T-helper 17 cell (primary cell): ENCODE measurements at regions not wholly inside any gene's neighbourhood (a gene's known extent, or its start where the extent isn't known, plus 50 kb on each side); places are given as distances from the start of the nearest gene placed in this dataset.
A peak's percentile ranks its signal among the peaks of the same experiment; 100 is the strongest.
"Not testable (repeated sequence)": the region's sequence is repeated elsewhere in the genome, so short reads cannot be mapped to it uniquely, and the experiment has no call there.

Experiments
- ATAC-seq: fragments of 150-1000 bp; cut with Tn5 transposase; 2 replicates; pipeline ENCODE4 v1.10.0; 2021; ENCODE audit warnings: mild to moderate bottlenecking, moderate library complexity
- DNase-seq, 3 donors: peaks; one replicate each; pipeline versions ENCODE4 v3.0.0 to v3.0.0-alpha.2; 2020 to 2021
- H3K9me3 ChIP-seq: one replicate; pipeline ENCODE4 v1.7.0; 2013; ENCODE audit warnings: low read length, mild to moderate bottlenecking; ENCODE audit not compliant: control insufficient read depth, poor library complexity, severe bottlenecking
- H3K27ac Mint-ChIP-seq: one replicate; pipeline ENCODE4 v1.8.0; 2022; ENCODE audit warnings: mild to moderate bottlenecking, moderate library complexity, mixed read lengths
- H3K27me3 Mint-ChIP-seq: one replicate; pipeline ENCODE4 v1.8.0; 2022; ENCODE audit warnings: mixed read lengths
- H3K36me3 Mint-ChIP-seq: one replicate; pipeline ENCODE4 v1.8.0; 2022; ENCODE audit warnings: low read depth, mixed read lengths
- H3K4me1 Mint-ChIP-seq: one replicate; pipeline ENCODE4 v1.8.0; 2022; ENCODE audit warnings: mild to moderate bottlenecking, mixed read lengths
- H3K4me3 Mint-ChIP-seq: one replicate; pipeline ENCODE4 v1.8.0; 2022; ENCODE audit warnings: mild to moderate bottlenecking, moderate library complexity, mixed read lengths

DNA sequence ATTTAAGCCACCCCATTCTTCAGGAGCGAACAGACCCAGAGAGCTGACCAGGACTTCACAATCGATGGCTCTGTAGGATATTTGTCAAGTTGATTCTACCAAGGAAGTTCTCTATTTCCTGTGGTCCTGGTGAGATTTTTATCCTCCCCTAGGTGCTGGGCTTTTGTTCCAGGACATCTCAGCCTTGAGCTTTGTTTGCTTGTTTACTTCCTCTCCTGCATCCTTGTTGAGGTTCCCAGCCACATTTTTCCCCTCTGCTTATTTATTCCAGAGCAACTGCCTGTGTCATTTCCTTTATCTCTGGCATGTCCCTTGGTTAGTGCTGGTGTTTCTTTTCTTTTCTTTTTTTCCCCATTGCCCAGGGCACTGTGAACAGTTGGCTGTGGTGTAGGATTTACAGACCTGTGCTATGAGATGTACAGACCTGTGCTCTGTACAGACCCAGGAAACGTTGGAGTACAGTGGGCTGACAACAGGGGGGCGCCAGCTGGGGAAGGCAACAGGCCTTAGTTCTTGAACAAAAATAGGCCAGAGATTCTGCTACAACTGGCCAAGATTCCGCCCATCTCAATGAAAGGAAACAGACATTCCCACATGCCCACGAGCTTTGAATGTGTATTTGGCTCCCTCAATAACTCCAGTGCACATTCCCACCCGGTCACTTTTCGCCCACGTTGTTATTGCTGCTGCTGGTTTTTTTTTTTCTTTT is 235.9 kb upstream of the DDI1 start:
- DNase-seq (no peak), ATAC-seq (no peak)
- Mint-ChIP-seq H3K27ac (no peak overlapping the region), H3K36me3 (no peaks in the 10 kb centered on the region), H3K27me3 (no peaks in the 10 kb centered on the region), H3K4me3 (no peak overlapping the region), H3K4me1 (no peaks in the 10 kb centered on the region)
- H3K9me3 ChIP-seq: no peaks in the 10 kb centered on the region

DNA sequence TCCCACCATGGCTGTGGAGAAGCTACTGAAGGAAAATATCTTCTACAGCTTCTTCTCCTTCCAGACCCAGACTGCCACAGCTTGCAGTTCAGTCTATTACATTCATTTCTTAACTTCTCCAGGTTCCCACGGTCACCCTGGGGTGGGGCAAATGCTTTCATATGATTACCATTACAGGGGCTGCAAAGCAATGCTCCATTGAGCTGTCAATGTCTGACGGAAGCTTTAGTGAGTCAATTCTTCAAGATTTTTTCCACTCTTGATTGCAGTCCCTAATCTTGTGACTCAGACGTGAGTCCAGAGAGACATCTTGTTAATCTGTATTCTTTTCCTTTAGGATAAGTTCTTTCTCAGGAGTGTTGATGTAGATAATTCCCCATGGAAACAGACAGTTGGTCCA is 233.4 kb upstream of the DDI1 start:
- Mint-ChIP-seq H3K27ac (peak overlapping the region; percentile 32), H3K4me3 (no peak overlapping the region), H3K36me3 (no peaks in the 10 kb centered on the region), H3K4me1 (no peaks in the 10 kb centered on the region), H3K27me3 (no peaks in the 10 kb centered on the region)
- DNase-seq (no peak), ATAC-seq (no peak)
- H3K9me3 ChIP-seq: no peaks in the 10 kb centered on the region

DNA sequence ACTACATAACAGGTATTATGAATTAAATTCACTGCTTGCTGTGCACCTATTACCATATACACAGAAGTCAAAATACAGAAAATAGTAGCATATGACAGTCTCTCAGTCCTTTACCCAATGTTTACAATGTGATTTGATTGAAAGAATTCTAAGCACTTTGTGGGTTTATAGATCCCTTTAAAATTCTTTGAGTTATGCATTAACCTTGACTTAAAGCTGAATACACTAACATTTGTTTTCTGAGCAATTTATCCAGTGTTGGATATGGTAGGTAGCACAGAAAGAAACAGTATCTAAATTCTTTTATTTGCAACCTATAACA is 230.8 kb upstream of the DDI1 start:
- Mint-ChIP-seq H3K27me3 (no peaks in the 10 kb centered on the region), H3K4me3 (no peak overlapping the region), H3K27ac (no peak overlapping the region), H3K4me1 (no peaks in the 10 kb centered on the region), H3K36me3 (no peaks in the 10 kb centered on the region)
- DNase-seq: no peak
- ATAC-seq: no peak
- no peaks in the 10 kb centered on the region for H3K9me3 ChIP-seq

DNA sequence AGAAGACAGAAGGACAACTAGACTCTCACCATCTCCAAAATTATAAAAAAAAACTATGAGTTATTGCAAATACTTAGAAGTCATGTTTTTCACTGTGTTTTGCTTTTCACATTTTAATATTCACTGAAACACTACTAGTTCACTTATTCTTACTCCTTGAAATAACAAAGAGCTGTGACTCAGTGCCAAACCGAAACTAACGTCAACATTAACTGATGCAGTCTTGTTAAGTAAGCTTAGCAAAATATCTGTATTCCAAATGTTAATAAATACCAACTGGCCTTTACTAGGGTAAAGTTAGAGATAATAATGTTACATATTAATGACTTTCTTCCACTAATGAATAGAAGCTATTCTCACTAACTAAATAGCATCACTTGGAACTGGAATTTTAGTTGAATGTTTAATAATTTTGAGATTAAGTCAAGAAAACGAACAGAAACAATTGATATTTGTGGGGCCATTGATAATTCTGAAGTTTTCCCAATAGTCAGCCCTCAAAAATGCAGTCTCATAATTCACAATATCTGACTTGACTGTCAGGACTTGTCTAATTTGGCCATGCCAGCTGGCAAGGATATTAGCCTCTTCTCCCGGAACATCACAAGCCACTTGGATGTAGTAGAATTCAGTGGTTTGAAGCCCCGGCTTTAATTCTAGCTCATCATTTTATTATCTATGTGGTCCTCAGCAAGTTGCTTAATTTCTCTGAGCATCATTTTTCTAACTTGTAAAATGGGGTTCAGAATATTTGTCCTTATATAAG is 230.1 kb upstream of the DDI1 start:
- no peak for DNase-seq
- no peak overlapping the region for H3K27ac Mint-ChIP-seq
- no peaks in the 10 kb centered on the region for H3K36me3 Mint-ChIP-seq

DNA sequence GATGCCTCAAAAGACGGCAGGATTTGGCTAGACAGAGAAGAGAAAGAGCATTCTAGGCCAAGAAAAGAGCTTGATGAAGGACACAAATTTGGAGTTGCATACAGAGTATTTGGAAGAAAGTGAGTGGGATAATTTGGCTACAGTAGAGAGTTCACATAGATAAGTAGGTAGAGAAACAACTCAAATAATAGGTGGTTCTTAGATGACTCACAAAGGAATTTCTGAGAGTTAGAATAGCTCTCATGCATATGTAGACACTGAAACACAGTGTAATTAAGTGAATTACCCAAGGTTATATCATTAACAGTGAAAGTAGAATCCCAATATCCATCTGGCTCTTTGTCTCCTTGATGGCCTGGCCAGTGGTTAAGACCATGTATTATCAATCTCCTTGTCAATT is 228.6 kb upstream of the DDI1 start:
- H3K9me3 ChIP-seq: no peaks in the 10 kb centered on the region
- Mint-ChIP-seq H3K4me3 (no peak overlapping the region), H3K27me3 (no peaks in the 10 kb centered on the region), H3K4me1 (no peaks in the 10 kb centered on the region), H3K36me3 (no peaks in the 10 kb centered on the region), H3K27ac (no peak overlapping the region)
- DNase-seq (no peak), ATAC-seq (no peak)

More for the DNA sequence above, 230.1 kb upstream of the DDI1 start:
- H3K4me3 Mint-ChIP-seq: no peak overlapping the region
- no peaks in the 10 kb centered on the region for H3K27me3 Mint-ChIP-seq
- H3K9me3 ChIP-seq: no peaks in the 10 kb centered on the region
- no peaks in the 10 kb centered on the region for H3K4me1 Mint-ChIP-seq
- ATAC-seq: no peak

DNA sequence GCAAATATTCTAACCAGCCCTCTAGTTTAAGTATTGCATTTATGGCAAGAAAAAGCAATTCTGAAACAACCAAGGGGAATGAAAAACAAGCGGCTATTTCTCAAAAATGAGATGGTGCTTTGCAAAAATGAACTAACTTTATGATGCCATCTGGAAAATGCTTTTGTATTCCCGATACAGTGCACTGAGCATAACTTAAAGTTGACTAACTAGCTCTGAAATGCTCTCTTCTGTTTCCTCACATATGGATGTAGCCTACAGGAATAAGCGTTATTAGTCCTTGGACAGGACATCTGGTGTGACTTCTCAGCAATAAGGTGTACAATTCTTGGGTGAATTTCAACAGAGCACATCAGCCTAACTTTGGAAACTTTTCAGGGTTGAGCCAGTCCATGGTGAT is 228.2 kb upstream of the DDI1 start:
- no peaks in the 10 kb centered on the region for H3K4me1 Mint-ChIP-seq
- DNase-seq (no peak), ATAC-seq (no peak)
- no peak overlapping the region for H3K27ac Mint-ChIP-seq
- no peaks in the 10 kb centered on the region for H3K27me3 Mint-ChIP-seq
- no peaks in the 10 kb centered on the region for H3K9me3 ChIP-seq
- no peak overlapping the region for H3K4me3 Mint-ChIP-seq
- no peaks in the 10 kb centered on the region for H3K36me3 Mint-ChIP-seq

DNA sequence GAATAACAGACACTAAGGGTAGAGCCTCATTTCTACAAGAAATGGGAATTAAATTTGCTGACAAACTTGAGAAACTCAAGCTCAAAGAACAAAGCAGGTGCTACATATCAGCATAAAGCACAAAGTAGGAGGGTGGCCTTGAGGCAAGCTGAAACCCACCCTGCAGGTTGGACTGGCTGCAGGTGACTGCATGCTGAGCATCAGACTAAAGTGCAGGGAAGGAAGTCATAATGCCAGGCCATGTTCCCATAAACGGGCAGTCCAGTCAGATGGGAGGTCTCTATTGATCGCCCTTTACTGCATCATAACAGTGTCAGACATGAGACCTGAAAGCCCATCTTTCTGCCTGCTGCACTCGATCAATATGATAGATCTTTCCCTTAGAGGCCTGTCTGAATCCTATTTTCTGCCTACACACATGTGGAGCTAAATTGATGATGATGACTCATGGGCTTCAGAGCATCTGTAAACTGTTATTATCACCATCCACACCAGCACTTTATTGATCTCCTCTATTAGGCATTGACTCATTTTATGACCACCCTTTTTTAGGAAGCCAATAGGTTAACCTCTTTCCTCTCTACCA is 224.5 kb upstream of the DDI1 start:
- DNase-seq (no peak), ATAC-seq (no peak)
- no peak overlapping the region for H3K4me3 Mint-ChIP-seq
- H3K4me1 Mint-ChIP-seq: no peaks in the 10 kb centered on the region
- no peak overlapping the region for H3K27ac Mint-ChIP-seq
- no peaks in the 10 kb centered on the region for H3K27me3 Mint-ChIP-seq
- no peaks in the 10 kb centered on the region for H3K9me3 ChIP-seq
- no peaks in the 10 kb centered on the region for H3K36me3 Mint-ChIP-seq

DNA sequence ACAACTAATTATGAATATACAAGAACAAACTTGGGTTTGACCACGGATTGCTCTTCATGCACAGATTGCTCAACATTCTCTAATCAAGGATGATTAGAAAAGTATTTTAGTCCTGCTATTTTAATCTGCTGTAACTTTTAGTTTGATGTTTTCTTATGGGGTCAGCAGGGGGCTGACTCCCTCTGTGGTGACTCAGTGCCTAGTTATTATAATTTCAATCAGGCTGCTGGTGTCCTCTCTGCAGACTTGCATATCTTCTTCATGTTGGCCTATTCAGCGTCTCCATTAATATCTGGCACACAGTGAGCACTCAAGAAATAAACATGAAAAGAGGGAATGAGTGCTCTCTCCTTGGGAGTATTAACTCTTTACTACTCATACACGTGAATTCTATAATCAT is 223.8 kb upstream of the DDI1 start:
- H3K9me3 ChIP-seq: no peaks in the 10 kb centered on the region
- Mint-ChIP-seq H3K36me3 (no peaks in the 10 kb centered on the region), H3K27ac (no peak overlapping the region), H3K27me3 (no peaks in the 10 kb centered on the region), H3K4me1 (no peaks in the 10 kb centered on the region), H3K4me3 (no peak overlapping the region)
- DNase-seq (no peak), ATAC-seq (no peak)

DNA sequence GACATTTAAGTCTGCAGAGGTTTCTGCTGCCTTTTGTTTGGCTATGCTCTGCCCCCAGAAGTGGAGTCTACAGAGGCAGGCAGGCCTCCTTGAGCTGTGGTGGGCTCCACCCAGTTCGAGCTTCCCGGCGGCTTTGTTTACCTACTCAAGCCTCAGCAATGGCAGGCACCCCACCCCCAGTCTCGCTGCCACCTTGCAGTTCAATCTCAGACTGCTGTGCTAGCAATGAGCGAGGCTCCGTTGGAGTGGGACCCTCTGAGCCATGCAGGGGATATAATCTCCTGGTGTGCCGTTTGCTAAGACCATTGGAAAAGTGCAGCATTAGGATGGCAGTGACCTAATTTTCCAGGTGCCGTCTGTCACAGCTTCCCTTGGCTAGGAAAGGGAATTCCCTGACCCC is 216.1 kb upstream of the DDI1 start:
- H3K27ac Mint-ChIP-seq, H3K36me3 Mint-ChIP-seq: not testable (repeated sequence)

DNA sequence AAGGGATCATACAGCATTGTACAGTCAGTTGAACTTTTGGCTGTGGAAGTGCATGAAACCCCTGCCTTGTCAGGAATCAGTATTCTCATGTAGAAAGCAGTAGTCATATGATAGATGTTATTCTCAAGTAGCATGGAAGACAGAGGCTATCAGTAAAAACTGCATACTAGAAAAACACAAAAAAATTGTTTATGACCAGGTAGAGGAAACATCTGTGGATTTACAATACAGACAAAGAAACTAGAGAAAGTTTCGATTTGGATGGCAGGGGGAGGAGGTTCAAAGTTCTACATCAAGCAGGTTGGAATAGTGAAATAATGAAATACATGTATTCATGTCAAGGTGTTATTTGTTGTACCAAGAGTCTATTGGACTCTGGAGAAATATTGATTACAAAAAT is 212.3 kb upstream of the DDI1 start:
- Mint-ChIP-seq H3K27ac (no peak overlapping the region), H3K36me3 (no peaks in the 10 kb centered on the region), H3K27me3 (no peaks in the 10 kb centered on the region), H3K4me1 (no peaks in the 10 kb centered on the region), H3K4me3 (no peak overlapping the region)
- DNase-seq (no peak), ATAC-seq (no peak)
- no peaks in the 10 kb centered on the region for H3K9me3 ChIP-seq

More for the DNA sequence above, 216.1 kb upstream of the DDI1 start:
- not testable (repeated sequence) for H3K27me3 Mint-ChIP-seq, H3K9me3 ChIP-seq, DNase-seq, H3K4me1 Mint-ChIP-seq, H3K4me3 Mint-ChIP-seq, ATAC-seq

DNA sequence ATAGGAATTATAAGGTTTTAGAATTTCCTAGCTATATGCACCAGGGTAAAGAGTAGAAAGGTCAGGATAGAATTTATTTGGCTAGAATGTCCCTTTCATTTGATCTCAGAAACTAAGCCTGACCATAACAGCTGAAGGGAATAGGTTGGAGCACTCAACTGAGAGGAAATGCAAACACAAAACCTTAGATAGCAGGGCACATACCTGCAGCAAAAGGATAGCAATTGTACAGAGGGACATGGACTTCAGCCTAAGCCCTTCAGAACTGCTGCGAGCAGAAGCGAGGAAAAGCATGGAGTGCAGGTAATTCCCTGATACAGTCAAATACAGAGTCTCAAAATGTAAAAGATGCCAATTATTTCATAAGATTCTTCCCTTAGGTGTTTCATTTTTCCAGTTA is 211.0 kb upstream of the DDI1 start:
- Mint-ChIP-seq H3K27ac (no peak overlapping the region), H3K36me3 (no peaks in the 10 kb centered on the region), H3K4me3 (no peak overlapping the region), H3K4me1 (no peaks in the 10 kb centered on the region), H3K27me3 (no peaks in the 10 kb centered on the region)
- no peaks in the 10 kb centered on the region for H3K9me3 ChIP-seq
- no peak for DNase-seq
- no peak for ATAC-seq

DNA sequence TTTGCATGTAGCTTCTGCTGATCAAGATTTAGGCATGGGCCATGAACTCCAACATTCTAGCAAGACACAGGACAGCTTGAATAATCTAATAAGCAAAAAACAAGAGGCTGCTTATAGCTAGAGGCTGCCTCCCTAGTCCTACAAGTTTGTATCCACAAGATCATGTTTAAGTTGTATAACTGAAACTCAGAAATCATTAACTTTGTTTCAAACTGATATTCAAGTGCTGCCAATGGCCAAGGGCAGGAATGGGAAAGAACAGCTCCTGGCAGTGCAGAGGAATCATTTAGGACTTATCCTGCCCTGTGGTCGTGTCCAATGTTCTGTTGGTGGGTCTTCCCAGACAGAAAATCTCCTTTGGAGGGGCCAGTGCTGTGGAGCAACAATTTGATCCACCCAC is 209.6 kb upstream of the DDI1 start:
- ATAC-seq (no peak), DNase-seq (no peak)
- no peak overlapping the region for H3K4me3 Mint-ChIP-seq
- H3K4me1 Mint-ChIP-seq: no peaks in the 10 kb centered on the region
- no peaks in the 10 kb centered on the region for H3K36me3 Mint-ChIP-seq
- no peaks in the 10 kb centered on the region for H3K27me3 Mint-ChIP-seq
- no peak overlapping the region for H3K27ac Mint-ChIP-seq
- H3K9me3 ChIP-seq: no peaks in the 10 kb centered on the region

DNA sequence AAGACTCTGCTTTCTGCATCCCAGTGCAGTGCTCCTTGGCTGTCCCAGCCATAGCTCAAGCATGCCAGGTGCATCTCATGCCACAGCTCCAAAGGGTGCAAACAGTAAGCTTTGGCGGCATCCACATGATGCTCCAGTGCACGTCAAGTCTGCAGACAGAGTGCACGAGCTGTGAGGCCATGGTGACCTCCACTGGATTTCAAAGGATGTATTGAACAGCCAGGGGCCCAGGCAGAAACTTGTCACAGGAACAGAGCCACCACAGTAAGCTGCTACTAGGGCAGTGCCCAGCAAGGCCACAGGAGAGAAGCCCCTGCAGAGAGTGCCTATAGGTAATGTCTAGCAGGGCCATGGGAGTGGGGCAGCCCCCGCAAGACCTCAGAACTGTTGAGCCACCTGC is 206.8 kb upstream of the DDI1 start:
- Mint-ChIP-seq H3K4me3 (no peak overlapping the region), H3K27ac (no peak overlapping the region), H3K27me3 (no peaks in the 10 kb centered on the region), H3K4me1 (no peaks in the 10 kb centered on the region), H3K36me3 (no peaks in the 10 kb centered on the region)
- DNase-seq: no peak
- no peaks in the 10 kb centered on the region for H3K9me3 ChIP-seq
- no peak for ATAC-seq

DNA sequence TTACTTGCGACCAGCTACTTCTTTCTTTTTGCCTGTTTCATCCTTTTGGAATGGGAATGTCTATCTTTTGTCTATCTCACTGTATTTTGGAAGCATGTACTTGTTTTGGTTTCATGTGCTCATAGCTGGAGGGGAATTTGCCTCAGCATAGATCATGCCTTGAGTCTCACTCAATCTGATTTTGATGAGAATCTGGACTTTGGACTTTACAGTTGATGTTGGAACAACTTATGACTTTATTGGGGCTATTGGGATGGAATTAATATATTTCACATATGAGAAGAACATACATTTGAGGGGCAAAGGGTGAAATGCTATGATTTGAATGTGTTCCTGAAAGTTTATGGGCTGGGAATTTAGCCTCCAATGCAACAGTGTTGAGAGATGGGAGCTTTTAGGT is 206.2 kb upstream of the DDI1 start:
- no peaks in the 10 kb centered on the region for H3K9me3 ChIP-seq
- H3K4me3 Mint-ChIP-seq: no peak overlapping the region
- H3K27me3 Mint-ChIP-seq: no peaks in the 10 kb centered on the region
- H3K4me1 Mint-ChIP-seq: no peaks in the 10 kb centered on the region
- no peaks in the 10 kb centered on the region for H3K36me3 Mint-ChIP-seq
- DNase-seq (no peak), ATAC-seq (no peak)
- H3K27ac Mint-ChIP-seq: no peak overlapping the region
